ENCODE measurements at regions not wholly inside any gene's neighbourhood (a gene's known extent, or its start where the extent isn't known, plus 50 kb on each side); places are given as distances from the start of the nearest gene placed in this dataset.
"Not testable (repeated sequence)": the region's sequence is repeated elsewhere in the genome, so short reads cannot be mapped to it uniquely, and the experiment has no call there.

DNA sequence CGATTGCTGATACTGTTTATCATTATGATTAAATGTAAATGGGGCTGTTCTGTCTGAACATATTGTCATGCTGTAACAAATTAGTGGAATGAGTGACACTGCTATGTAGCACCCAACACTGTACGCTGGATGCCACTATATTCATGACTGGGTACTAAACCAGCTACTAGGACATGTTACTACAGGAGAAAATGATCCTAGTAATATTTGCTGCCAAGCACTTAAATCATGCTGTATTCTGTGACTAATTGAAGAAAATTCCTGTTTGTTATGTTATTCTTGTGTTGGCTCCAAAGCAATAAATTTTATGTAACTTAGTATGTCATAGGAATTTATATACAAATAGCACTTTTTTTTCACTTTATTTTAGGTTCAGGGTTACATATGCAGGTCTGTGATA is 804.2 kb downstream of the CENPC start:
- intact Hi-C loops (cut with micrococcal nuclease) = no loop called here
- Mint-ChIP-seq H3K27ac (no peak overlapping the region), H3K4me3 (no peak overlapping the region), H3K9me3 (peaks cover 3% of the 10 kb centered on the region), H3K27me3 (ENCODE audit: low read depth) (no peaks in the 10 kb centered on the region), H3K4me1 (ENCODE audit: low read depth) (no peaks in the 10 kb centered on the region), H3K36me3 (ENCODE audit: low read depth) (no peaks in the 10 kb centered on the region)
- DNase-seq = no peak
- CTCF ChIA-PET = no interaction called here

DNA sequence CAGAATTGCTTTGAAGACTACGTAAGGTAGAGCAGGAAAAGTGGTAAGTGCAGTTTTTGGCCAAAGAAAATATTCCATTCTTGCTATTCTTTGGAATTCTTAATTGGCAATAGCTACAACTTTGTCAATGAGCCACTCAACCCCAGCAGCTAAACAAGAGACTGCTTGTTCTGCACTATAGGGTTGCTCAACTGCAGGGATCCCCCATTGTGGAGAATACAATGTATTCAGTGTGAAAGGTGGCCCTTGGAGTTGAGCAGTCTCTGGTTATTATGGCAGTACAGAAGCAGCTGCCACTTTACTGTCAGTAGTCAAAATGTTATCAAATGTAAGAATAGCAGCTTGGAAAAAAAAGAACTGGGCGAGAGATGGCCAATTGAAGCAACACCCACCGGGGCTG is 808.7 kb downstream of the CENPC start:
- no peak for DNase-seq
- H3K27me3 Mint-ChIP-seq (ENCODE audit: low read depth) = no peaks in the 10 kb centered on the region
- no peaks in the 10 kb centered on the region for H3K4me1 Mint-ChIP-seq (ENCODE audit: low read depth)
- intact Hi-C loops (cut with micrococcal nuclease) = no loop called here
- CTCF ChIA-PET = no interaction called here
- no peaks in the 10 kb centered on the region for H3K9me3 Mint-ChIP-seq
- H3K4me3 Mint-ChIP-seq = no peak overlapping the region
- no peaks in the 10 kb centered on the region for H3K36me3 Mint-ChIP-seq (ENCODE audit: low read depth)
- H3K27ac Mint-ChIP-seq = no peak overlapping the region

DNA sequence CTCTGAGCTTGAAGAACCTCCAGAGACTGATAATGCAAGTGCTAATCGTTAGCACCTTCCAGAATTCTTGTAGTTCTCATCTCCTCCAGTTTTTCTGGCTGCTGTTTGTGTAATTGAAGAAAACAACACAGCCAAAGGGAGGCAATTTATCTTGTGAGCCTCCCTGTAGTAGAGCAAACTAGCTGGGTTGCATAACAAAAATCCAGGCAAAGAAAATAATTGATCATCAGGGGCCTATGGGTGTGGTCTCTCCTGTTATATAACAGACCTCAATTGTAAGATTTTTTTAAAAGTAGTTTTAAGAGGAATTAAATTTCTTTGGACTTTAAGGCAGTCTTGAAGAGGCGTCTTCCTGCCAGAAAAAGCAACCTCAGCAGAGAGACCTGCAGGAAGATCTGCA is 817.0 kb downstream of the CENPC start:
- Mint-ChIP-seq H3K4me1 (ENCODE audit: low read depth) (no peaks in the 10 kb centered on the region), H3K36me3 (ENCODE audit: low read depth) (no peaks in the 10 kb centered on the region), H3K27ac (no peak overlapping the region), H3K27me3 (ENCODE audit: low read depth) (no peaks in the 10 kb centered on the region), H3K4me3 (no peak overlapping the region), H3K9me3 (peaks cover 2% of the 10 kb centered on the region)
- CTCF ChIA-PET = no interaction called here
- DNase-seq = no peak
- intact Hi-C loops (cut with micrococcal nuclease) = no loop called here

DNA sequence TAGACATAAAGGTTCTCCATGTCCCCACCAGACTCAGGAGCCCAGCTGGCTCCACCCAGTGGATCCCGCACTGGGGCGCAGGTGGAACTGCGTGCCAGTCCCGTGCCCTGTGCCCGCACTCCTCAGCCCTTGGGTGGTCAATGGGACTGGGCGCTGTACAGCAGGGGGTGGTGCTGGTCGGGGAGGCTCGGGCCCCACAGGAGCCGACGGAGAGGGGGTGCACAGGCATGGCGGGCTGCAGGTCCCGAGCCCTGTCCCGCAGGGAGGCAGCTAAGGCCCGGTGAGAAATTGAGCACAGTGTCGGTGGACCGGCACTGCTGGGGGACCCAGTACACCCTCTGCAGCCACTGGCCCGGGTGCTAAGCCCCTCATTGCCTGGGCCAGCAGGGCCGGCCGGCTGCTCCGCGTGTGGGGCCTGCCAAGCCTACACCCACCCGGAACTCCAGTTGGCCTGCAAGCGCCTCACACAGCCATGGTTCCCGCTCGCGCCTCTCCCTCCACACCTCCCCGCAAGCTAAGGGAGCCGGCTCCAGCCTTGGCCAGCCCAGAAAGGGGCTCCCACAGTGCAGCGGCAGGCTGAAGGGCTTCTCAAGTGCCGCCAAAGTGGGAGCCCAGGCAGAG is 832.9 kb downstream of the CENPC start:
- DNase-seq; intact Hi-C loops (cut with micrococcal nuclease); H3K9me3 Mint-ChIP-seq; H3K27me3 Mint-ChIP-seq (ENCODE audit: low read depth); H3K4me3 Mint-ChIP-seq; H3K27ac Mint-ChIP-seq; CTCF ChIA-PET; H3K4me1 Mint-ChIP-seq (ENCODE audit: low read depth); H3K36me3 Mint-ChIP-seq (ENCODE audit: low read depth): not testable (repeated sequence)

DNA sequence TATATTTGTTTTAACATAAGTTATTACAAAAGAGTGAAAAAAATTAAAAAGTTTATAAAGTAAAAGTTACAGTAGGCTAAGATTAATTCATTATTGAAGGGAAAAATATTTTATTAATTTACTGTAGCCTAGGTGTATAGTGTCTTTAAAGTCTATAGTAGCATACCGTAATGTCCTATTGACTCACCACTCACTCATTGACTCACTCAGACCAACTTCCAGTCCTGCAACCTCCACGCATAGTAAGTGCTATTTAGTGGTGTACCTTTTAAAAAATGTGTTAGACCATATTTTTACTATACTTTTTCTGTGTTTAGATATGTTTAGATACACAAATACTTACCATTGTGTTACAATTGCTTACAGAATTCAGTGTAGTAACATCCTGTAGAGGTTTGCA is 841.1 kb downstream of the CENPC start:
- H3K36me3 Mint-ChIP-seq (ENCODE audit: low read depth) = no peaks in the 10 kb centered on the region
- H3K4me1 Mint-ChIP-seq (ENCODE audit: low read depth) = no peaks in the 10 kb centered on the region
- H3K27me3 Mint-ChIP-seq (ENCODE audit: low read depth) = no peaks in the 10 kb centered on the region
- H3K27ac Mint-ChIP-seq = no peak overlapping the region
- H3K4me3 Mint-ChIP-seq = no peak overlapping the region
- H3K9me3 Mint-ChIP-seq = peaks cover 7% of the 10 kb centered on the region
- CTCF ChIA-PET = no interaction called here
- intact Hi-C loops (cut with micrococcal nuclease) = no loop called here
- DNase-seq = no peak

DNA sequence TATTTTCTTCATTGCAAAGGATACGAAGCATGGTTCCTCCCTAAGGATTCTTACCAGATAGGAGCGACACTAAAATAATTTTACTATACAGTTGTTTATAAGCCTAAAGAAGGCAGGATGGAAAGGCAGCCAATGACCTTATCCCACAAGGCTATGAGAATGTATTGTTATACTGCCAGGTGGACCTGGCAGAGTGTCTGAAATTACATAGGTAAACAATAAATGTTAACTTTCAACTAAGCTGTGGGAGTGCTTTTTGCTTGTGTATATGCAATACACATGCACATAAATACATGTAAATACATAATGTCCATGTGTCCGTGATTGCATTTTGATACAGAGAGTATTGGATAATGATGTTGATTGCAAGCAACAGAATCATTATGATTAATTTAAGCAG is 850.6 kb downstream of the CENPC start:
- no peak overlapping the region for H3K4me3 Mint-ChIP-seq
- no peaks in the 10 kb centered on the region for H3K27me3 Mint-ChIP-seq (ENCODE audit: low read depth)
- H3K27ac Mint-ChIP-seq = no peak overlapping the region
- H3K36me3 Mint-ChIP-seq (ENCODE audit: low read depth) = no peaks in the 10 kb centered on the region
- intact Hi-C loops (cut with micrococcal nuclease) = no loop called here
- H3K9me3 Mint-ChIP-seq = no peaks in the 10 kb centered on the region
- CTCF ChIA-PET = no interaction called here
- no peaks in the 10 kb centered on the region for H3K4me1 Mint-ChIP-seq (ENCODE audit: low read depth)
- no peak for DNase-seq

DNA sequence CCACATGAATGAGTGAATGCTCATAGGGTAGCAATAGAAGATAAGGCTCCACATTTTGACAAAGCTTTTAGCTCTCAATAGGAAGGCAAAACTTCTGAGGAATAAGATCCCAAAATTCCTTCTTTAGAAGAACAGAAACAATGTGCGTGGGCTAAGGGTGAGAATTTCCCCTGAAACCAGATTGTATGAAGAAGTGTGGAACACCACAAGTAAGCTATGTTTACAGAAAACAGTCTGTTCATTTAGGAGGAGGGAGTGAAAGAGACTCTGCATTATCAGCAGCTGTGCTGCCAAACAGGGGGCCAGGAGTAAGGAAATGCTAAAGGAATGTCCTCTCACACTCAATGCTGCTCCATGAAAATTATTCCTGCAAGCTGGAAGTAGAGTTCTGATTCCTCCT is 851.6 kb downstream of the CENPC start:
- no peaks in the 10 kb centered on the region for H3K36me3 Mint-ChIP-seq (ENCODE audit: low read depth)
- no peaks in the 10 kb centered on the region for H3K27me3 Mint-ChIP-seq (ENCODE audit: low read depth)
- intact Hi-C loops (cut with micrococcal nuclease) = no loop called here
- CTCF ChIA-PET = no interaction called here
- H3K9me3 Mint-ChIP-seq = no peaks in the 10 kb centered on the region
- H3K4me1 Mint-ChIP-seq (ENCODE audit: low read depth) = no peaks in the 10 kb centered on the region
- no peak overlapping the region for H3K4me3 Mint-ChIP-seq
- DNase-seq = no peak
- H3K27ac Mint-ChIP-seq = no peak overlapping the region

DNA sequence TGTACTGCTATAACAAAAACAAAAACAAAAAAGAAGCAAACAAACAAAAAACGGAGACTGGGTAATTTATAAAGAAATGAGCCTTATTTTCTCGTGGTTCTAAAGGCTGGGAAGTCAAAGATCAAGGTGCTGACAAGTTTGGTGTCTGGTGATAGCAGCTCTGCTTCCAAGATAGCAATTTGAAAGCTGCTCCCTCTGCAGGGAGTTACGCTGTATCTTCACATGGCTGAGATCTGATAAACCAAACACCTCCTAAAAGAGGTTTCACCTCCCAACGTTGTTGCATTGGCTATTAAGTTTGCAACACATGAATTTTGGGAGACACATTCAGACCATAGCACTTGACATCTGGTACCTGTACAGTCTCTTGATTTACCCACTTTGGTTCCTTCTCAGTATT is 854.2 kb downstream of the CENPC start:
- intact Hi-C loops (cut with micrococcal nuclease) = no loop called here
- no peak for DNase-seq
- Mint-ChIP-seq H3K36me3 (ENCODE audit: low read depth) (no peaks in the 10 kb centered on the region), H3K4me1 (ENCODE audit: low read depth) (no peaks in the 10 kb centered on the region), H3K9me3 (no peaks in the 10 kb centered on the region), H3K27ac (no peak overlapping the region), H3K27me3 (ENCODE audit: low read depth) (no peaks in the 10 kb centered on the region), H3K4me3 (no peak overlapping the region)
- CTCF ChIA-PET = no interaction called here

DNA sequence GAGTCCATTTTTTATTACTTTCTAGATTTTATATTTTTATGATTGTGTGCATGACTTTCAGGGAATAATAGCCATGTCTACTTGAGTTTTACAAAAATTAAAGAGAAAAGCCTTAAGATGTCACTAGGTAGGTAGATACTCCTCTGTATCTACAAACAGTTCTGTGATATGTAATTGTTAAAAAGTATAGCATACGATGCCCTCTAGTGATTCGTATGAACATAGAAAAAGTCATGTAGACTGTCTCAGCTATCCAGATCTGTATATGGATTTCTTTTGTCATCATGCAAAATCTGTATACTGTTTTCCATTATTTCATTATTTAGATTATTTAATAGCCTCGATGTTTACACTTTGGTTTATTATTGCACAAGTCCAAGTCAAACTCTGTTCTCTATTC is 856.6 kb downstream of the CENPC start:
- intact Hi-C loops (cut with micrococcal nuclease) = loop anchor here (2.0 kb wide), 1 partner anchor 1908 kb away; no protein-coding TSS in a partner anchor
- CTCF ChIA-PET = no interaction called here
- Mint-ChIP-seq H3K27ac (no peak overlapping the region), H3K36me3 (ENCODE audit: low read depth) (no peaks in the 10 kb centered on the region), H3K9me3 (no peaks in the 10 kb centered on the region), H3K27me3 (ENCODE audit: low read depth) (no peaks in the 10 kb centered on the region), H3K4me1 (ENCODE audit: low read depth) (no peaks in the 10 kb centered on the region), H3K4me3 (no peak overlapping the region)
- DNase-seq = no peak

DNA sequence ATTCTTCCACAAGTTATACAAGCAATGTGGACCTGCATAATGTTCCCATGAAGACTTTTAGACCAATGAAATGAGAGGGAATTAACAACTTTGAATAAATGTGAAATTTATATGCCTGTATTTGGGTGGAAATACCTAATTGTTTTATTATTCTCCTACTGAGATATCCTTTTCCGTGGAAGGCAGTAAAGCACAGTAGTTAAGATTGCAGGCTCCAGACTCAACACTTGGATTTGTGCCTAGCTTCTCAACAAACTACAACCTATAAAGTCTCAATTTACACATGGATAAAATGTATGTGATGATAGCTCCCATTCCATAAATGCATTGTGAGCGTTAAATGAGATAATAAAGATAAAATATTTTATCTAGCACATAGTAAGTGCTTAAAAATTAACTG is 857.8 kb downstream of the CENPC start:
- H3K27ac Mint-ChIP-seq = no peak overlapping the region
- H3K27me3 Mint-ChIP-seq (ENCODE audit: low read depth) = no peaks in the 10 kb centered on the region
- intact Hi-C loops (cut with micrococcal nuclease) = no loop called here
- DNase-seq = no peak
- CTCF ChIA-PET = no interaction called here
- no peaks in the 10 kb centered on the region for H3K4me1 Mint-ChIP-seq (ENCODE audit: low read depth)
- H3K9me3 Mint-ChIP-seq = peaks cover 2% of the 10 kb centered on the region
- no peaks in the 10 kb centered on the region for H3K36me3 Mint-ChIP-seq (ENCODE audit: low read depth)
- no peak overlapping the region for H3K4me3 Mint-ChIP-seq

DNA sequence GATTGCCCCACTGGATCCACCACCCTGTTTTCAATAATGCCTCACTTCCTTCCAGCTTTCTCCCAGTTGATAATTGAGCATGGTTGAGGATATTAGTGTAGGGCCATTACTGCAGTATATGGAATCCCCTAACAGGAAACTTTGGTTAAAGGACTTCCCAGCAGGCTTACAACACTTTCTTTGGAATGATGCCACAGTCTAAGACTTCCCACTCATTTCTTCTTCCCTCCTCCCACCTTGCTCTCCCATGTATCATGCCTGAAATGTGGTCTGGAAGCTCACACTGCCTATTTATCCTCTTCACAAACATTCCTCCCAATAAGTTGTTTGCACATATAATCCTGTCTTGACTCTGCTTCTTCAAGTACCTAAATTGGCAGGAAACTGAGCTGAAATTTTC is 863.3 kb downstream of the CENPC start:
- no peak overlapping the region for H3K4me3 Mint-ChIP-seq
- no peak for DNase-seq

DNA sequence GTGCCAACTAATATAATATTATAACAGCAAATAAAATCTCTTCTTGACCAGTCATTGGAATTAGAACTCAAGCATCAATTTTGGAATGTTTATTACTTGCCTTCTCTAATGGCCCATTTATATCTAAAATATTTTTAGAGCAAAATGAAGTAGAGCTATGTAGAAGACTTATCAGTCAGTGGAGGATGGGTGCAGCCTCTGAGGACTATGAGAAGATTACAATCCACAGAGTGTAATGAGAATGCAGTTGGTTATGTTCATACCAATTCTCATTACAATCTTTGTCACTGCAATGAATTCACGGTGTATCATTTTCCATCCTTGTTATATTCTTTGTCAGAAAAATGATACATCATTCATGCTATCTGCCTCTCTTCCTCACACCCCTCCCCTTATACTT is 878.1 kb downstream of the CENPC start:
- intact Hi-C loops (cut with micrococcal nuclease) = no loop called here
- no peak for DNase-seq
- CTCF ChIA-PET = no interaction called here
- no peaks in the 10 kb centered on the region for H3K4me1 Mint-ChIP-seq (ENCODE audit: low read depth)
- no peaks in the 10 kb centered on the region for H3K36me3 Mint-ChIP-seq (ENCODE audit: low read depth)
- no peak overlapping the region for H3K4me3 Mint-ChIP-seq
- no peaks in the 10 kb centered on the region for H3K9me3 Mint-ChIP-seq
- no peaks in the 10 kb centered on the region for H3K27me3 Mint-ChIP-seq (ENCODE audit: low read depth)
- H3K27ac Mint-ChIP-seq = no peak overlapping the region

More for the DNA sequence above, 863.3 kb downstream of the CENPC start:
- H3K27ac Mint-ChIP-seq = no peak overlapping the region
- H3K27me3 Mint-ChIP-seq (ENCODE audit: low read depth) = no peaks in the 10 kb centered on the region
- no peaks in the 10 kb centered on the region for H3K36me3 Mint-ChIP-seq (ENCODE audit: low read depth)
- no peaks in the 10 kb centered on the region for H3K4me1 Mint-ChIP-seq (ENCODE audit: low read depth)
- intact Hi-C loops (cut with micrococcal nuclease) = no loop called here
- H3K9me3 Mint-ChIP-seq = peaks cover 7% of the 10 kb centered on the region
- CTCF ChIA-PET = no interaction called here

DNA sequence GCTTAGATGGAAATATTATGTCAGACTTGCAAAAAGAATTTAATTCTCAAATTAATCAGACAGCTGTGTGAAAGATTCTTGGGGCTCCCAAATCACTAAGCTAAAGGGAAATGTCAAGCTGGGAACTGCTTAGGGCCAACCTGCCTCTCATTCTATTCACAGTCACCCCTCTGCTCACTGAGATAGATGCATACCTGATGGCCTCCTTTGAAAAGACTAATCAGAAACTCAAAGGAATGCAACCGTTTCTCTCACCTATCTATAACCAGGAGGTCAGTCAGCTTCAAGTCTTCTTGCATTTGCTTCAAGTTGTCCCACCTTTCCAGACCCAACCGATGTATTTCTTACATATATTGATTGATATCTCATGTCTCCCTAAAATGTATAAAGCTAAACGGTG is 882.7 kb downstream of the CENPC start:
- Mint-ChIP-seq H3K4me1 (ENCODE audit: low read depth) (no peaks in the 10 kb centered on the region), H3K27ac (no peak overlapping the region), H3K9me3 (no peaks in the 10 kb centered on the region), H3K4me3 (no peak overlapping the region), H3K27me3 (ENCODE audit: low read depth) (no peaks in the 10 kb centered on the region), H3K36me3 (ENCODE audit: low read depth) (no peaks in the 10 kb centered on the region)
- CTCF ChIA-PET = no interaction called here
- no peak for DNase-seq
- intact Hi-C loops (cut with micrococcal nuclease) = no loop called here

DNA sequence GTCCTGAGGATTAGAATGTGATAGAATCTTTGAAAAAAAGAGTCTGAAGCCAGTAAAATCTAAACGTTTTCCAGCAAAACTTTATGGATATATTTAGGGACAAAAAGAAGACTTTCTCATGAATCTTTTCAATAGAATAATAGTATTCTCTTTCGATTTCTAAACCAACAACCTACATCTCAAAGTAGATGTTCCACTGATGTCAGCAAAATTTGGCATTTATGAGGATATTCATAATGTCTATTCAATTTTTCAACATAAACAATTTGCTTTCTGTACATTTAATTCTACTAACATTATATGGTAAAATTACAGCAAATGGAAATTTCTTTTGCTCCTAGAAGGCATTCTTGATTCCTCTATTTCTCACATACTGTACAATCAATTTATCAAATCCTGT is 886.5 kb downstream of the CENPC start:
- Mint-ChIP-seq H3K4me1 (ENCODE audit: low read depth) (no peaks in the 10 kb centered on the region), H3K36me3 (ENCODE audit: low read depth) (no peaks in the 10 kb centered on the region), H3K27me3 (ENCODE audit: low read depth) (no peaks in the 10 kb centered on the region), H3K9me3 (no peaks in the 10 kb centered on the region), H3K27ac (no peak overlapping the region), H3K4me3 (no peak overlapping the region)
- intact Hi-C loops (cut with micrococcal nuclease) = no loop called here
- no peak for DNase-seq
- CTCF ChIA-PET = no interaction called here
